OCI-LY7 (cell line): ENCODE measurements at regions not wholly inside any gene's neighbourhood (a gene's known extent, or its start where the extent isn't known, plus 50 kb on each side); places are given as distances from the start of the nearest gene placed in this dataset.

Experiments used
- BruUV-seq: library from RNA; stranded (reverse); fragments of 400-500 nt; replicated peaks from 2 replicates; lab custom pipeline; 2021; lab: Mats Ljungman, UMichigan
- CTCF ChIA-PET: fragments of 300-600 bp; sonication (Branson Sonifier 250); formaldehyde crosslinking; loops from one replicate; lab custom pipeline; 2022; ENCODE audit warnings: antibody characterized with exemption; ENCODE audit not compliant: unreplicated experiment; lab: Charles Lee
- POLR2A ChIA-PET: fragments of 300-600 bp; sonication (Branson Sonifier 250); formaldehyde crosslinking; loops from one replicate; lab custom pipeline; 2022; ENCODE audit warnings: antibody characterized with exemption; lab: Charles Lee
- DNase-seq: peaks from one replicate; pipeline ENCODE4 v3.0.0-alpha.2; 2015; ENCODE audit warnings: low spot score
- H2AFZ ChIP-seq: fragments of 200-600 bp; sonication (generic), shearing (Covaris generic); 2 replicates; pipeline ENCODE4 v1.6.1; 2014; ENCODE audit warnings: mild to moderate bottlenecking, antibody characterized with exemption, low read length, moderate library complexity
- H3K27ac ChIP-seq: fragments of 200-600 bp; sonication (generic); 2 replicates; pipeline ENCODE4 v1.5.1; 2014; ENCODE audit warnings: mixed run types, low read depth, mild to moderate bottlenecking, moderate library complexity, low read length, inconsistent platforms; ENCODE audit not compliant: poor library complexity, severe bottlenecking
- H3K36me3 ChIP-seq: fragments of 200-600 bp; sonication (generic); 2 replicates; pipeline ENCODE4 v1.6.1; 2014; ENCODE audit warnings: mild to moderate bottlenecking, antibody characterized with exemption, low read length, moderate library complexity, mixed read lengths; ENCODE audit not compliant: insufficient read depth
- H3K4me1 ChIP-seq: fragments of 200-600 bp; sonication (generic); 2 replicates; pipeline ENCODE4 v1.5.1; 2014; ENCODE audit warnings: mild to moderate bottlenecking, low read length; ENCODE audit not compliant: insufficient read depth, poor library complexity, severe bottlenecking
- H3K4me2 ChIP-seq: fragments of 200-600 bp; sonication (generic); 2 replicates; pipeline ENCODE4 v1.6.1; 2014; ENCODE audit warnings: mild to moderate bottlenecking, low read length
- H3K4me3 ChIP-seq: fragments of 200-600 bp; sonication (generic); 2 replicates; pipeline ENCODE4 v1.5.1; 2014; ENCODE audit warnings: mild to moderate bottlenecking, low read depth, low read length; ENCODE audit not compliant: poor library complexity, severe bottlenecking
- H3K79me2 ChIP-seq: fragments of 200-600 bp; sonication (generic); 2 replicates; pipeline ENCODE4 v1.6.1; 2016; ENCODE audit warnings: low read depth, mild to moderate bottlenecking, low read length, moderate library complexity, mixed read lengths; ENCODE audit not compliant: insufficient read depth
- H3K9me2 ChIP-seq: fragments of 200-600 bp; sonication (generic); 2 replicates; pipeline ENCODE4 v1.6.1; 2016; ENCODE audit warnings: mild to moderate bottlenecking, low read length, mixed read lengths; ENCODE audit not compliant: insufficient read depth
- H3K9me3 ChIP-seq: fragments of 200-600 bp; sonication (generic); 2 replicates; pipeline ENCODE4 v1.6.1; 2014; ENCODE audit warnings: mild to moderate bottlenecking, mixed run types, low read length, mixed read lengths
- H4K20me1 ChIP-seq: fragments of 200-600 bp; sonication (generic); 2 replicates; pipeline ENCODE4 v1.6.1; 2014; ENCODE audit warnings: mild to moderate bottlenecking, antibody characterized with exemption, low read length, moderate library complexity, mixed read lengths; ENCODE audit not compliant: insufficient read depth
- EZH2phosphoT487 ChIP-seq: fragments of 200-600 bp; sonication (generic); IDR thresholded peaks from 2 replicates; pipeline ENCODE4 v1.6.1; 2018; ENCODE audit warnings: low read depth, borderline replicate concordance, mild to moderate bottlenecking, mixed run types, antibody characterized with exemption, low read length, moderate library complexity, mixed read lengths
- intact Hi-C: fragments of 100-400 bp; cut with micrococcal nuclease; formaldehyde crosslinking; loops from one replicate; pipeline ENCODE4 v1.10.0; 2022; ENCODE audit not compliant: unreplicated experiment
- TF ChIP-seq, protein P1 (sequence below): fragments of 200-600 bp; sonication (generic); conservative IDR thresholded peaks from 2 replicates; pipeline ENCODE4 v1.5.1; 2014; ENCODE audit warnings: mild to moderate bottlenecking, antibody characterized with exemption, low read length, moderate library complexity, mixed read lengths

DNA sequence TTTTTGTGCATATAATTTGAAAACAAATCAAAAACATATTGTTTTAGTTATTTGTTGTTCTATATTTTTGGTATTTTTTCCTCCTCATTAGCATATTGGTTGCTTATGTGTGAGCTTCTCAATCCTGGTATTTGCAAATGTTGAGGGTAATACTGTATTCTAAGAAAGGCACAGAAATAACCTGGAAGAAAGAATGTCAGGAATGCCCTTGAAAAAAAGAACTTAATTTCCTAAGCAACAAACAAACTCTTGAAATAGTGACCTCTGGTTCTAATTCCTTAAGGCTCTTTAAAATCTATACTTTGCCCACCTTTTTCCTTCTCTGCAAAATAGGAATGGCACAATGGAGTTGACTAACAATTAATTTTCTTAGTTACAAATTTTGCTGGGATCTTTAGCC is 117.5 kb downstream of the HMHB1 start:
- TF ChIP-seq, protein P1, sequence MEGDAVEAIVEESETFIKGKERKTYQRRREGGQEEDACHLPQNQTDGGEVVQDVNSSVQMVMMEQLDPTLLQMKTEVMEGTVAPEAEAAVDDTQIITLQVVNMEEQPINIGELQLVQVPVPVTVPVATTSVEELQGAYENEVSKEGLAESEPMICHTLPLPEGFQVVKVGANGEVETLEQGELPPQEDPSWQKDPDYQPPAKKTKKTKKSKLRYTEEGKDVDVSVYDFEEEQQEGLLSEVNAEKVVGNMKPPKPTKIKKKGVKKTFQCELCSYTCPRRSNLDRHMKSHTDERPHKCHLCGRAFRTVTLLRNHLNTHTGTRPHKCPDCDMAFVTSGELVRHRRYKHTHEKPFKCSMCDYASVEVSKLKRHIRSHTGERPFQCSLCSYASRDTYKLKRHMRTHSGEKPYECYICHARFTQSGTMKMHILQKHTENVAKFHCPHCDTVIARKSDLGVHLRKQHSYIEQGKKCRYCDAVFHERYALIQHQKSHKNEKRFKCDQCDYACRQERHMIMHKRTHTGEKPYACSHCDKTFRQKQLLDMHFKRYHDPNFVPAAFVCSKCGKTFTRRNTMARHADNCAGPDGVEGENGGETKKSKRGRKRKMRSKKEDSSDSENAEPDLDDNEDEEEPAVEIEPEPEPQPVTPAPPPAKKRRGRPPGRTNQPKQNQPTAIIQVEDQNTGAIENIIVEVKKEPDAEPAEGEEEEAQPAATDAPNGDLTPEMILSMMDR = no peak
- no peak for TF ChIP-seq EZH2phosphoT487
- DNase-seq = no peak
- Histone ChIP-seq H3K36me3 (no peaks in the 10 kb centered on the region), H3K4me1 (no peaks in the 10 kb centered on the region), H3K4me2 (no peak overlapping the region), H2AFZ (no peak overlapping the region), H3K9me2 (no peaks in the 10 kb centered on the region), H3K4me3 (no peak overlapping the region), H4K20me1 (no peaks in the 10 kb centered on the region), H3K79me2 (no peaks in the 10 kb centered on the region), H3K27ac (no peak overlapping the region), H3K9me3 (no peaks in the 10 kb centered on the region)
- POLR2A ChIA-PET = interaction anchor here (0.5 kb wide), 1 partner anchor 229 kb away, joined by 3 read pairs; no protein-coding TSS in a partner anchor
- BruUV-seq = no TSS peak
- CTCF ChIA-PET = no interaction called here
- intact Hi-C loops = no loop called here

DNA sequence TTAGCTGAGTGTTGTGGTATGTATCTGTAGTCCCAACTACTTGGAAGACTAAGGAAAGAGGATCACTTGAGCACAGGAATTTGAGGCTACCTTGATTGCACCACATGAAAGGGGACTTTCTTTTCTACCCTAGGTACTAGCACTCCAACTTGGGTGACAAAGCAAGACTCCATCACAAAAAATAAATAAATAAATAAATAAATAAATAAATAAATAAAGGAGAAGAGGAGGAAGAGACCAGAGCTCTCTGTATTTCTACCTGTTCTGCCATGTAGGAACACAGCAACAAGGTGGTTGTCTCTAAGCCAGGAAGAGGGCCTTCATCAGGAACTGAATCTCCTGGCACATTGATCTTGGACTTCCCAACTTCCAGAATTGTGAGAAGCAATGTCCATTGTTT is 118.6 kb downstream of the HMHB1 start:
- H3K79me2 ChIP-seq = no peaks in the 10 kb centered on the region
- no TSS peak for BruUV-seq
- CTCF ChIA-PET = no interaction called here
- TF ChIP-seq EZH2phosphoT487 = no peak
- TF ChIP-seq, protein P1 = no peak
- H2AFZ ChIP-seq = no peak overlapping the region
- no peak for DNase-seq
- intact Hi-C loops = no loop called here
- no peaks in the 10 kb centered on the region for H3K4me1 ChIP-seq
- H3K4me2 ChIP-seq = no peak overlapping the region
- no peak overlapping the region for H3K27ac ChIP-seq
- no peaks in the 10 kb centered on the region for H4K20me1 ChIP-seq
- H3K9me3 ChIP-seq = no peaks in the 10 kb centered on the region
- H3K4me3 ChIP-seq = no peak overlapping the region
- H3K36me3 ChIP-seq = no peaks in the 10 kb centered on the region
- POLR2A ChIA-PET = interaction anchor here (0.8 to 1.2 kb wide), 2 partner anchors 88 to 971 kb away, joined by 3 read pairs; no protein-coding TSS in a partner anchor
- no peaks in the 10 kb centered on the region for H3K9me2 ChIP-seq

DNA sequence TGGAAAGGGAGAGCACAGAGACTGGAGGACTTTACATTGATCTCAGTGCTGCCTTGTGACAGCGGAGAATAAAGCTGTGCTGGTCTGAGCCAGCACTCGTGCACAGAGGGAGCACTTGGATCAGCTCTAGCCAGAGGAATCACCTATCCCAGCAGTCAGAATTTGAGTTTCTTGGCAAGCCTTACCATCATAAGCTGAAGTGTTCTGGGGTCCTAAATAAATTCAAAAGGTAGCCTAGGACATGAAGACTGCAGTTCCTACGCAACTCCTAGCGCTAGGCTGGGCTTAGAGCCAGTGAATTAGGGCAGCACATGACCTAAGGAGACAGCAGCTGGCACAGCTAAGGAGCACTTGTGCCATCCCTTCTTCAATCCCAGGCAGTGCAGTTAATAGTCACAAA is 119.5 kb downstream of the HMHB1 start:
- Histone ChIP-seq H3K4me1 (no peaks in the 10 kb centered on the region), H4K20me1 (no peaks in the 10 kb centered on the region), H3K9me3 (no peaks in the 10 kb centered on the region), H3K9me2 (no peaks in the 10 kb centered on the region), H3K27ac (no peak overlapping the region), H3K4me2 (no peak overlapping the region), H3K36me3 (no peaks in the 10 kb centered on the region), H3K4me3 (no peak overlapping the region), H2AFZ (no peak overlapping the region), H3K79me2 (no peaks in the 10 kb centered on the region)
- intact Hi-C loops = no loop called here
- ChIA-PET POLR2A (interaction anchor here (1.2 kb wide), 1 partner anchor 89 kb away, joined by 3 read pairs; no protein-coding TSS in a partner anchor), CTCF (no interaction called here)
- no TSS peak for BruUV-seq
- no peak for TF ChIP-seq EZH2phosphoT487
- TF ChIP-seq, protein P1 = no peak
- DNase-seq = no peak
